Thoracic aorta (tissue), 2 donors: ENCODE measurements at regions not wholly inside any gene's neighbourhood (a gene's known extent, or its start where the extent isn't known, plus 50 kb on each side); places are given as distances from the start of the nearest gene placed in this dataset.

ENCODE experiments used
- ATAC-seq: fragments of 150-250 bp; one replicate; pipeline ENCODE4 v1.8.0; 2017; ENCODE audit warnings: low read depth; ENCODE audit not compliant: insufficient number of reproducible peaks, low FRiP score
- DNase-seq: peaks from one replicate; pipeline ENCODE4 v3.0.0-alpha.2; 2020; ENCODE audit warnings: low spot score
- H3K27ac ChIP-seq, 2 donors: fragments of 200-600 bp; sonication (generic); 1 replicate in 1 of 2; 2 replicates in 1 of 2; pipeline ENCODE4 v1.5.1; 2016; ENCODE audit warnings: mild to moderate bottlenecking in 2 of 2, moderate library complexity in 2 of 2
- H3K27me3 ChIP-seq: fragments of 200-600 bp; sonication (generic); replicated peaks from 2 replicates; pipeline ENCODE4 v1.6.0; 2016; ENCODE audit warnings: mild to moderate bottlenecking; ENCODE audit not compliant: insufficient read depth
- H3K36me3 ChIP-seq: fragments of 200-600 bp; sonication (generic); one replicate; pipeline ENCODE4 v1.5.1; 2016
- H3K4me1 ChIP-seq, 2 donors: fragments of 200-600 bp; sonication (generic); 1 replicate in 1 of 2; 2 replicates in 1 of 2; pipeline versions ENCODE4 v1.5.1 to v1.6.0; 2016; ENCODE audit warnings: low read depth in 2 of 2, mild to moderate bottlenecking in 1 of 2; ENCODE audit not compliant: control insufficient read depth in 1 of 2
- H3K4me3 ChIP-seq: fragments of 200-600 bp; sonication (generic); 2 replicates; pipeline ENCODE4 v1.5.1; 2016; ENCODE audit warnings: mild to moderate bottlenecking
- H3K9me3 ChIP-seq: fragments of 200-600 bp; sonication (generic); 2 replicates; pipeline ENCODE4 v1.5.1; 2016
- CTCF ChIP-seq: fragments of 200-600 bp; sonication (generic); IDR thresholded peaks from one replicate; pipeline ENCODE4 v1.5.1; 2019; ENCODE audit warnings: antibody characterized with exemption

- no peak for DNase-seq
- ATAC-seq = no peak
- no peaks in the 10 kb centered on the region for H3K27me3 ChIP-seq
- no peaks in the 10 kb centered on the region for H3K9me3 ChIP-seq
- H3K4me1 ChIP-seq = no peaks in the 10 kb centered on the region
- H3K4me3 ChIP-seq = no peak overlapping the region
- TF ChIP-seq CTCF = no peak
- no peak overlapping the region for H3K27ac ChIP-seq
- no peaks in the 10 kb centered on the region for H3K36me3 ChIP-seq
These were observed 929.1 kb downstream of the REEP3 start for GRCh38 chr10:64450312-64450711.

GRCh38 chr10:64454962-64455361 is 933.8 kb downstream of the REEP3 start:
- TF ChIP-seq CTCF = no peak
- H3K4me3 ChIP-seq = no peak overlapping the region
- no peaks in the 10 kb centered on the region for H3K27me3 ChIP-seq
- H3K4me1 ChIP-seq = no peaks in the 10 kb centered on the region
- ATAC-seq = no peak
- no peaks in the 10 kb centered on the region for H3K9me3 ChIP-seq
- H3K27ac ChIP-seq = no peak overlapping the region
- DNase-seq = no peak
- H3K36me3 ChIP-seq = no peaks in the 10 kb centered on the region

- Histone ChIP-seq H3K36me3 (no peaks in the 10 kb centered on the region), H3K27ac (no peak overlapping the region), H3K9me3 (no peaks in the 10 kb centered on the region), H3K27me3 (no peaks in the 10 kb centered on the region), H3K4me1 (no peaks in the 10 kb centered on the region), H3K4me3 (no peak overlapping the region)
- ATAC-seq (no peak), DNase-seq (no peak)
- TF ChIP-seq CTCF = no peak
These were observed 937.1 kb downstream of the REEP3 start for GRCh38 chr10:64458306-64458705.

DNA sequence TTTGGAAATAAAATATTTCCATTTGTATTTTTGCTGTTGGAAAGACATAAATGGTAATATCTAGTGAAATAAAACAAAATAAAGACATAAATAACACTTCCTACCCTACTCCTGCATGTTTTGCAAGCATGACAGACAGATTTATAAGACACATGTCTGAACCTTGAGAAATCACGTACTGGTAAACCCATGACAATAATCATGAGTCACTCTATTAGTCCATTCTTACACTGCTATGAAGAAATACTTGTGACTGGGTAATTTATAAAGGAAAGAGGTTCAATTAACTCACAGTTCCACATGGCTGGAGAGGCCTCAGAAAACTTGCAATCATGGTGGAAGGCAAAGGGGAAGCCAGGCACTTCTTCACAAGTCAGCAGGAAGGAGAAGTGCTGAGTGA is 942.2 kb downstream of the REEP3 start:
- H3K27ac ChIP-seq = no peak overlapping the region
- no peaks in the 10 kb centered on the region for H3K9me3 ChIP-seq
- H3K27me3 ChIP-seq = no peaks in the 10 kb centered on the region
- no peak overlapping the region for H3K4me3 ChIP-seq
- no peak for TF ChIP-seq CTCF
- ATAC-seq = no peak
- H3K36me3 ChIP-seq = no peaks in the 10 kb centered on the region
- H3K4me1 ChIP-seq = no peaks in the 10 kb centered on the region
- no peak for DNase-seq

GRCh38 chr10:64465653-64466052 is 944.5 kb downstream of the REEP3 start:
- no peak for TF ChIP-seq CTCF
- H3K27ac ChIP-seq = no peak overlapping the region
- no peak for ATAC-seq
- no peak for DNase-seq
- H3K36me3 ChIP-seq = no peaks in the 10 kb centered on the region
- no peaks in the 10 kb centered on the region for H3K9me3 ChIP-seq
- H3K4me1 ChIP-seq = no peaks in the 10 kb centered on the region
- no peak overlapping the region for H3K4me3 ChIP-seq
- no peaks in the 10 kb centered on the region for H3K27me3 ChIP-seq
